H1 (cell line): ENCODE measurements at regions not wholly inside any gene's neighbourhood (a gene's known extent, or its start where the extent isn't known, plus 50 kb on each side); places are given as distances from the start of the nearest gene placed in this dataset.

Experiments
- CTCF ChIA-PET: fragments of 300-600 bp; sonication (Branson Sonifier 250); formaldehyde crosslinking; loops from one replicate; lab custom pipeline; 2021; ENCODE audit not compliant: partially characterized antibody; lab: Charles Lee
- POLR2A ChIA-PET: fragments of 300-600 bp; sonication (Branson Sonifier 250); formaldehyde crosslinking; loops from one replicate; lab custom pipeline; 2021; ENCODE audit warnings: inconsistent platforms; ENCODE audit not compliant: partially characterized antibody; lab: Charles Lee
- DNase-seq, 2 experiments: peaks; one replicate each; pipeline versions ENCODE4 v3.0.0 to v3.0.0-alpha.2; 2010 to 2022; ENCODE audit warnings: low spot score in 2 of 2, low read depth in 1 of 2, mixed read lengths in 1 of 2
- FAIRE-seq: peaks from 2 replicates; lab custom pipeline; 2011; peaks lifted over from hg19 to GRCh38; lab: Jason Lieb, UNC
- H2AFZ ChIP-seq: 2 replicates; pipeline ENCODE4 v1.8.1; 2012; ENCODE audit warnings: low read length, inconsistent platforms
- H2AK5ac ChIP-seq: 2 replicates; pipeline ENCODE4 v1.6.1; 2013; ENCODE audit warnings: low read depth, low read length
- H2BK120ac ChIP-seq: replicated peaks from 2 replicates; pipeline ENCODE3; 2013; ENCODE audit warnings: low read depth, low read length, inconsistent platforms
- H2BK12ac ChIP-seq: 2 replicates; pipeline ENCODE4 v1.6.1; 2013; ENCODE audit warnings: low read depth, low read length
- H2BK15ac ChIP-seq: 2 replicates; pipeline ENCODE4 v1.6.1; 2013; ENCODE audit warnings: low read length
- H2BK20ac ChIP-seq: 2 replicates; pipeline ENCODE4 v1.6.1; 2013; ENCODE audit warnings: low read length
- H2BK5ac ChIP-seq: 2 replicates; pipeline ENCODE4 v1.6.1; 2013; ENCODE audit warnings: low read depth, low read length
- H3K14ac ChIP-seq: 2 replicates; pipeline ENCODE4 v1.6.1; 2013; ENCODE audit warnings: inconsistent platforms; ENCODE audit not compliant: insufficient read length
- H3K18ac ChIP-seq: 2 replicates; pipeline ENCODE4 v1.6.1; 2013; ENCODE audit warnings: low read length; ENCODE audit errors: extremely low read depth
- H3K23ac ChIP-seq: 2 replicates; pipeline ENCODE4 v1.6.1; 2013; ENCODE audit warnings: inconsistent platforms; ENCODE audit not compliant: insufficient read length
- H3K23me2 ChIP-seq: 2 replicates; pipeline ENCODE4 v1.6.1; 2013; ENCODE audit warnings: low read depth, low read length
- H3K27ac ChIP-seq: 2 replicates; pipeline ENCODE4 v1.6.1; 2011; ENCODE audit warnings: low read depth, low read length, inconsistent platforms
- H3K27me3 ChIP-seq, 4 experiments: replicated peaks in 1 of 4; 1 replicate in 1 of 4; 2 replicates in 3 of 4; pipeline versions ENCODE4 v1.6.1 to v1.8.1; 2011 to 2013; ENCODE audit warnings: low read length in 3 of 4, mild to moderate bottlenecking in 3 of 4, inconsistent platforms in 2 of 4, mixed read lengths in 2 of 4, moderate library complexity in 1 of 4; ENCODE audit not compliant: control insufficient read depth in 3 of 4, insufficient read depth in 3 of 4; ENCODE audit errors: extremely low read depth in 1 of 4
- H3K36me3 ChIP-seq, 4 experiments: 2 replicates each; pipeline versions ENCODE4 v1.6.1 to v1.8.1; 2011 to 2013; ENCODE audit warnings: mild to moderate bottlenecking in 4 of 4, low read length in 3 of 4, moderate library complexity in 2 of 4, control low read depth in 1 of 4, inconsistent platforms in 1 of 4; ENCODE audit not compliant: insufficient read depth in 4 of 4, control insufficient read depth in 2 of 4
- H3K4ac ChIP-seq: replicated peaks from 2 replicates; pipeline ENCODE3; 2013; ENCODE audit warnings: low read length, low read depth, mixed read lengths, inconsistent platforms; ENCODE audit not compliant: insufficient read length
- H3K4me1 ChIP-seq, 4 experiments: replicated peaks in 1 of 4; 1 replicate in 1 of 4; 2 replicates in 3 of 4; pipeline versions ENCODE4 v1.6.1 to v1.8.1; 2011 to 2013; ENCODE audit warnings: low read length in 3 of 4, inconsistent platforms in 2 of 4, mixed read lengths in 1 of 4; ENCODE audit not compliant: insufficient read depth in 4 of 4, control insufficient read depth in 3 of 4
- H3K4me2 ChIP-seq, 2 experiments: 2 replicates each; pipeline versions ENCODE4 v1.6.1 to v1.8.1; 2011 to 2013; ENCODE audit warnings: low read depth in 2 of 2, low read length in 2 of 2, control low read depth in 1 of 2, inconsistent platforms in 1 of 2, mild to moderate bottlenecking in 1 of 2; ENCODE audit not compliant: insufficient read depth in 1 of 2
- H3K4me3 ChIP-seq, 4 experiments: fragments of 200-600, 300-600 bp in 1 of 4; sonication (generic), shearing (Covaris generic), sonication (Bioruptor Twin) in 1 of 4; 2 replicates each; pipeline versions ENCODE4 v1.5.1 to v1.8.1; 2011 to 2016; ENCODE audit warnings: low read length in 4 of 4, low read depth in 3 of 4, control low read depth in 2 of 4, inconsistent platforms in 2 of 4, mild to moderate bottlenecking in 2 of 4, mixed read lengths in 1 of 4, moderate library complexity in 1 of 4; ENCODE audit not compliant: insufficient read depth in 2 of 4; ENCODE audit errors: extremely low read depth in 1 of 4
- H3K56ac ChIP-seq: replicated peaks from 2 replicates; pipeline ENCODE3; 2013; ENCODE audit warnings: low read depth, mild to moderate bottlenecking, mixed read lengths, low read length, inconsistent platforms; ENCODE audit not compliant: insufficient read length
- H3K79me1 ChIP-seq: 2 replicates; pipeline ENCODE4 v1.6.1; 2013; ENCODE audit warnings: low read depth, low read length, control low read depth
- H3K79me2 ChIP-seq, 2 experiments: 2 replicates each; pipeline versions ENCODE4 v1.6.1 to v1.8.1; 2012 to 2013; ENCODE audit warnings: low read length in 2 of 2, mild to moderate bottlenecking in 2 of 2, inconsistent platforms in 1 of 2; ENCODE audit not compliant: insufficient read depth in 2 of 2, control insufficient read depth in 1 of 2
- H3K9ac ChIP-seq, 4 experiments: replicated peaks in 1 of 4; 1 replicate in 1 of 4; 2 replicates in 3 of 4; pipeline versions ENCODE4 v1.6.1 to v1.8.1; 2011 to 2013; ENCODE audit warnings: low read depth in 3 of 4, low read length in 3 of 4, control low read depth in 2 of 4, mild to moderate bottlenecking in 2 of 4, moderate library complexity in 2 of 4, inconsistent platforms in 1 of 4; ENCODE audit errors: extremely low read depth in 1 of 4
- H3K9me3 ChIP-seq, 2 experiments: 2 replicates each; pipeline versions ENCODE4 v1.6.1 to v1.8.1; 2012 to 2013; ENCODE audit warnings: mild to moderate bottlenecking in 2 of 2, moderate library complexity in 2 of 2, control low read depth in 1 of 2, inconsistent platforms in 1 of 2, low read depth in 1 of 2, low read length in 1 of 2, mixed read lengths in 1 of 2; ENCODE audit not compliant: insufficient read depth in 2 of 2
- H4K20me1 ChIP-seq, 2 experiments: replicated peaks in 1 of 2; 2 replicates each; pipeline versions ENCODE3 to v1.8.1; 2011 to 2013; ENCODE audit warnings: inconsistent platforms in 2 of 2, low read length in 2 of 2, mild to moderate bottlenecking in 1 of 2; ENCODE audit not compliant: insufficient read depth in 2 of 2, control insufficient read depth in 1 of 2
- H4K5ac ChIP-seq: 2 replicates; pipeline ENCODE4 v1.6.1; 2013; ENCODE audit warnings: low read length, low read depth, mixed read lengths, inconsistent platforms; ENCODE audit not compliant: insufficient read length
- H4K8ac ChIP-seq: 2 replicates; pipeline ENCODE4 v1.8.0; 2013; ENCODE audit warnings: mild to moderate bottlenecking, moderate library complexity, low read length, inconsistent platforms; ENCODE audit not compliant: insufficient read depth; ENCODE audit errors: extremely low read depth
- H4K91ac ChIP-seq: replicated peaks from 2 replicates; pipeline ENCODE3; 2013; ENCODE audit warnings: low read length, mixed read lengths, inconsistent platforms; ENCODE audit not compliant: insufficient read length
- CHD1 ChIP-seq: IDR thresholded peaks from 2 replicates; pipeline ENCODE4 v1.6.1; 2012; ENCODE audit warnings: low read depth, low read length, improper control_type of control experiment
- EZH2 ChIP-seq: fragments of 200-600 bp; sonication (generic); IDR thresholded peaks from 2 replicates; pipeline ENCODE4 v1.7.1; 2012; ENCODE audit warnings: low read depth, mild to moderate bottlenecking, moderate library complexity, low read length, inconsistent platforms; ENCODE audit not compliant: severe bottlenecking
- JUN ChIP-seq: IDR thresholded peaks from 2 replicates; pipeline ENCODE4 v1.6.1; 2011; ENCODE audit warnings: low read depth, mild to moderate bottlenecking, improper control_type of control experiment, low read length
- POLR2AphosphoS5 ChIP-seq: IDR thresholded peaks from 2 replicates; pipeline ENCODE4 v1.6.1; 2011; ENCODE audit warnings: low read depth, low read length
- SIRT6 ChIP-seq: IDR thresholded peaks from one replicate; pipeline ENCODE4 v1.7.1; 2012; ENCODE audit warnings: low read length, inconsistent platforms
- TAF7 ChIP-seq: optimal IDR thresholded peaks from 2 replicates; pipeline ENCODE3; 2011; ENCODE audit warnings: low read depth, mild to moderate bottlenecking, inconsistent platforms, low read length, moderate library complexity, borderline replicate concordance
- WGBS, 2 experiments: shearing (Covaris generic) in 1 of 2; methylation state at CpG; one replicate each; pipeline versions ENCODE4 v1.1.6 to v1.1.7; 2013 to 2015; ENCODE audit warnings: low lambda C conversion rate in 2 of 2, mixed read lengths in 2 of 2, inconsistent platforms in 1 of 2, low coverage in 1 of 2, missing lambda C conversion rate in 1 of 2; ENCODE audit not compliant: insufficient replicate concordance in 2 of 2, insufficient coverage in 1 of 2, insufficient read length in 1 of 2; ENCODE audit errors: extremely low coverage in 1 of 2, missing lambda C conversion rate in 1 of 2; 5-methylcytosine and 5-hydroxymethylcytosine counted together
- TF ChIP-seq, protein P1 (sequence below): IDR thresholded peaks from 2 replicates; pipeline ENCODE4 v1.6.1; 2011; ENCODE audit warnings: low read depth, mild to moderate bottlenecking, low read length; ENCODE audit not compliant: insufficient read depth

DNA sequence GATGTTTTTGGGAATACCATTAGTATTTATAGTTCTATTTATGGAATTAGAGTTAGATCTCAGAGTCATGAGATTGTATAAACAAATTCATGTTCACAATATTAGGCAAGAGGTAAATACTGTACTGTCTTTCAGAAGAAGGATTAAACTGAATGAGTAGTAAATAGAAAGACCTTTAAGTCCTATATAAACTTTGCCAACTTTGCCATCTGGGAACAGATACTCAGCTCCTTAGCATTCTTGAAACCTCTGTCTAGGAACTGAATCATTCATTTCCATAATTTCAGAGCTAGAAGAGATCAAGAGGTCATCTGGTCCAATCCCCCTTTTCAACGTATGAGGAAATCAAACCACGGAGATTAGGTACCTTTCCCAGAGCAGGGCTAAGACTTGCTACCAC, 141.1 kb downstream of the CAND1 start:
- DNase-seq (no peak), FAIRE-seq (no peak)
- Histone ChIP-seq H3K23me2 (no peaks in the 10 kb centered on the region), H2BK5ac (no peak overlapping the region), H3K4me1 (peaks cover 3 to 16% (median 13%) of the 10 kb centered on the region in 4 experiments; a peak in 6 of 7 replicates), H2AK5ac (no peak overlapping the region), H4K20me1 (no peaks in the 10 kb centered on the region), H2BK120ac (no peak overlapping the region), H3K56ac (no peak overlapping the region), H2BK12ac (no peak overlapping the region), H3K79me2 (no peaks in the 10 kb centered on the region), H3K18ac (no peak overlapping the region), H2BK20ac (no peak overlapping the region), H3K4ac (no peak overlapping the region), H3K23ac (no peak overlapping the region), H2AFZ (no peak overlapping the region), H3K14ac (no peak overlapping the region), H4K5ac (no peak overlapping the region), H3K79me1 (no peaks in the 10 kb centered on the region), H3K27ac (no peak overlapping the region), H3K9me3 (no peaks in the 10 kb centered on the region), H3K4me3 (no peak overlapping the region), H3K4me2 (no peak overlapping the region), H3K9ac (no peak overlapping the region), H2BK15ac (no peak overlapping the region), H4K91ac (no peak overlapping the region), H4K8ac (no peak overlapping the region), H3K36me3 (no peaks in the 10 kb centered on the region), H3K27me3 (no peaks in the 10 kb centered on the region)
- TF ChIP-seq POLR2AphosphoS5 (no peak), CHD1 (no peak), EZH2 (no peak), TAF7 (no peak), JUN (no peak), SIRT6 (no peak)
- TF ChIP-seq, protein P1, sequence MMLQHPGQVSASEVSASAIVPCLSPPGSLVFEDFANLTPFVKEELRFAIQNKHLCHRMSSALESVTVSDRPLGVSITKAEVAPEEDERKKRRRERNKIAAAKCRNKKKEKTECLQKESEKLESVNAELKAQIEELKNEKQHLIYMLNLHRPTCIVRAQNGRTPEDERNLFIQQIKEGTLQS = no peak
- ChIA-PET CTCF (interaction anchor here (0.6 to 2.1 kb wide), 6 partner anchors 9 to 55 kb away, joined by 3 to 6 read pairs (median 4); no protein-coding TSS in a partner anchor), POLR2A (no interaction called here)
- WGBS, 2 experiments = 83% methylated on average over 2 of the region's 2 CpGs; no CpG with 5 or more reads in 1 of the 2 experiments
